Astrocyte of the cerebellum (primary cell): ENCODE measurements at regions not wholly inside any gene's neighbourhood (a gene's known extent, or its start where the extent isn't known, plus 50 kb on each side); places are given as distances from the start of the nearest gene placed in this dataset.

Experiments used
- DNase-seq: peaks from one replicate; pipeline ENCODE4 v3.0.0-alpha.2; 2011; ENCODE audit warnings: low read depth
- H3K4me3 ChIP-seq: 2 replicates; pipeline ENCODE4 v1.5.1; 2011; ENCODE audit warnings: mild to moderate bottlenecking, low read depth, low read length, moderate library complexity
- CTCF ChIP-seq: IDR thresholded peaks from 2 replicates; pipeline ENCODE4 v1.5.1; 2012; ENCODE audit warnings: low read length, low read depth, moderate library complexity, mild to moderate bottlenecking; ENCODE audit errors: missing control alignments
- in situ Hi-C: cut with HindIII; loops from 2 replicates; pipeline ENCODE4 v1.10.0; 2017; ENCODE audit warnings: low sequenced_read_pairs

- no peak for DNase-seq
- no peak overlapping the region for H3K4me3 ChIP-seq
- in situ Hi-C loops: no loop called here
- TF ChIP-seq CTCF: no peak
These were observed 1303.6 kb downstream of the FAM133A start for GRCh38 chrX:94977562-94977961.

- no peak for TF ChIP-seq CTCF
- no peak overlapping the region for H3K4me3 ChIP-seq
- DNase-seq: no peak
- in situ Hi-C loops: no loop called here
These were observed 1304.0 kb downstream of the FAM133A start for GRCh38 chrX:94977986-94978385.
